PC-3 (cell line): ENCODE measurements at regions not wholly inside any gene's neighbourhood (a gene's known extent, or its start where the extent isn't known, plus 50 kb on each side); places are given as distances from the start of the nearest gene placed in this dataset.

ENCODE experiments used
- CTCF ChIP-seq: fragments of 300-600 bp; sonication (generic); conservative IDR thresholded peaks from 2 replicates; pipeline ENCODE4 v1.5.1; 2017; ENCODE audit warnings: antibody characterized with exemption, low read depth, mild to moderate bottlenecking, low read length
- EZH2 ChIP-seq: fragments of 300-600 bp; sonication (generic); IDR thresholded peaks from one replicate; pipeline ENCODE4 v1.6.1; 2017; ENCODE audit warnings: antibody characterized with exemption, mild to moderate bottlenecking, low read length; ENCODE audit not compliant: unreplicated experiment

DNA sequence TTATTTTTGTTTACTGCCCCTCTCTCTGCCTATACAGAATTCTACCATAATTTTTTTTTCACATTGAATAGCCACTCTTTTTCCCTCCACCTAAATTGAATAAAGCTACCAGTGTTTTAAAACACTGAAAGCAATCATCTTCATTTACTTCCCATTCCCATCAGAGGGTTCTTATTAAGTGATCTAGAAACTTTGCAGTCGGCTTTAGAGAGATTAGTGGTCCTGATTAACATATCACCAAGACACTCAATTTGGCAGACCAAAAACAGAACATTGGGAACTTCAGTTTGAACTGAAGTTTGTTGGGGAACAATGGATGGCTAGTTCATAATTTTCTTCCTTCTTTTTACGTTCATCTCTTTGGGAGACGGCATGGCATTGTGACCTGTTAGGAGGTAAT is 249.5 kb downstream of the CBLN4 start:
- TF ChIP-seq CTCF (no peak), EZH2 (no peak)
